GM12874 (cell line): ENCODE measurements at regions not wholly inside any gene's neighbourhood (a gene's known extent, or its start where the extent isn't known, plus 50 kb on each side); places are given as distances from the start of the nearest gene placed in this dataset.

Experiments
- TF ChIP-seq, protein P1 (sequence below): IDR thresholded peaks from 2 replicates; pipeline ENCODE4 v1.5.1; 2011; ENCODE audit warnings: low read depth, mild to moderate bottlenecking, control low read depth, low read length, moderate library complexity; ENCODE audit not compliant: insufficient read depth

DNA sequence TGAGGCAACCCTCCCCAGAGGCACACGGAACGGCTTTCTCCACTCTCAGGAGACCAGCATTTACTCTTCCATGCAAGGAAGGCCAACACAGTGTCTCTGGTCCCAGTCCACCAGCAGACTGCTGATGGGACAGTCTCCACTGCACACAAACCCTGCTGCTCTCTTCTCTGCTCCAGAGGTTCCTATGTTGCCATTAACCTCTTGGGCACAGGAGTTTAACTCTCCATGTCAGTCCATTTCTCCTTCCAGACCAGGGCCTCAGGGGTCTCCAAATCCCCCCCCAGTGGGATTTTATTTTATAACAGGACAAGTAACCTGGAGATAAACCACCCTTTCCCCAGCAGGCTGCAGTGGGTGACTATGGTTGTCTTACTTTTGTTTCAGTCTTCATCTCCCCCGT is 452.5 kb downstream of the GADD45G start:
- TF ChIP-seq, protein P1, sequence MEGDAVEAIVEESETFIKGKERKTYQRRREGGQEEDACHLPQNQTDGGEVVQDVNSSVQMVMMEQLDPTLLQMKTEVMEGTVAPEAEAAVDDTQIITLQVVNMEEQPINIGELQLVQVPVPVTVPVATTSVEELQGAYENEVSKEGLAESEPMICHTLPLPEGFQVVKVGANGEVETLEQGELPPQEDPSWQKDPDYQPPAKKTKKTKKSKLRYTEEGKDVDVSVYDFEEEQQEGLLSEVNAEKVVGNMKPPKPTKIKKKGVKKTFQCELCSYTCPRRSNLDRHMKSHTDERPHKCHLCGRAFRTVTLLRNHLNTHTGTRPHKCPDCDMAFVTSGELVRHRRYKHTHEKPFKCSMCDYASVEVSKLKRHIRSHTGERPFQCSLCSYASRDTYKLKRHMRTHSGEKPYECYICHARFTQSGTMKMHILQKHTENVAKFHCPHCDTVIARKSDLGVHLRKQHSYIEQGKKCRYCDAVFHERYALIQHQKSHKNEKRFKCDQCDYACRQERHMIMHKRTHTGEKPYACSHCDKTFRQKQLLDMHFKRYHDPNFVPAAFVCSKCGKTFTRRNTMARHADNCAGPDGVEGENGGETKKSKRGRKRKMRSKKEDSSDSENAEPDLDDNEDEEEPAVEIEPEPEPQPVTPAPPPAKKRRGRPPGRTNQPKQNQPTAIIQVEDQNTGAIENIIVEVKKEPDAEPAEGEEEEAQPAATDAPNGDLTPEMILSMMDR: no peak

DNA sequence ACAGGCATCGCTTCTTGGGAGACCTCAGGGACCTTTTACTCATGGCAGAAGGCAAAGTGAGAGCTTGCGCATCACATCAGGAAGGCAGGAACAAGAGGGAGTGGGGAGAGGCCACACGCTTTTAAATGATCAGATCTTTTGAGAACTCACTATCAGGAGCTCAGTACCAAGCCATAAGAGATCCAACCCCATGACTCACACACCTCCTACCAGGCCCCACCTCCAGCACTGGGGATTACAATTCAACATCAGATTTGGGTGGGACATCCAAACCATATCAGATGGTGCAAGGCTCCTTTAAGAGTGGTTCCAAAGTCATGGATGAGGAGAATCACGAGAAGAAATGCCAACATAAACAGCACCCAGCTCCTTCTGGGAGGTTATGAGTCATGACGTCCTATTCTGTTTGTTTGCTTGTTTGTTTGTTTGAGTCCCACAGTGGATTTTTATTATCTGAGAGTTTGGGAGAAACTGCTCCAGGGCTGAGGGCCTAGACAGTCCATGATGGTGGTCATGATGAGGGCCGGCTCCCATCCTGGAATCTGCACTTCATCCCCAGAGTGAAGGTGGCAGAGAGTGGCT is 453.5 kb downstream of the GADD45G start:
- TF ChIP-seq, protein P1: no peak

DNA sequence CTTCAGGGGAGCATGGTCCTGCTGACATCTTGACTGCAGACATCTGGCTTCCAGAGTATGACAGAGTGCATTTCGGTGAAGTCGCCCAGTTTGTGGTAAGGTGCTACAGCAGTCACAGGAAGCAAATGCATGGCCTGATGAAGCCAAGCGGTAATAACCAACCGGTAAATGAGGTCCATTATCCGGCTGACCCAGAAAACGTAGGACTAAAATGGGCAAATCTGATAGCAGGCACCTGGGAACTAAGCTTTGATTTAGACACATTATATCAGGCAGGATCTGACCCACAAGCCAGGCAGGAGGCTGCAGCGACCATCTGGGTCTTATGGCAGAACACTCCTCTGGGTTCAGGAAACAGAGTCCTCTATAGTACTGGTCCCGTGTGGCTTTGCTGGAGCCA is 454.6 kb downstream of the GADD45G start:
- TF ChIP-seq, protein P1: no peak

DNA sequence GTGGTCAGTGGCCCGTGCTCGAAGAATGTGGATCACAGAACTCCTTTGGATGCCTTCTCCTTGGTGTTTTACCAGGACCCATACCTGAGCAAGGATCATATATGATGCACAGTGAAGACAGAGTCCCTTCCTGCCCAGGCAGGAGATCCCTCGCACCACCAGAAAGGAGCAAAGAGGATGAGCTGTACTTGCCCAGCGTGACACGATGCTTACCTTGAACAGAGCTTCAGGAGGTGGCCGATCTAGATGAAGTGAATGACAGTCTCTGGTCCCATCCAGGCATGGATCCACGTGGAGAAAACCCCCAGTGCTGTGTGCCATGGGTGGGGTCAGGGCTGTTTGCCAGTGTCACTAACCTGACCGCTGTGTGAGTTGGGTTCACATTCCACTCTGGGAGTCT is 455.4 kb downstream of the GADD45G start:
- TF ChIP-seq, protein P1: no peak

DNA sequence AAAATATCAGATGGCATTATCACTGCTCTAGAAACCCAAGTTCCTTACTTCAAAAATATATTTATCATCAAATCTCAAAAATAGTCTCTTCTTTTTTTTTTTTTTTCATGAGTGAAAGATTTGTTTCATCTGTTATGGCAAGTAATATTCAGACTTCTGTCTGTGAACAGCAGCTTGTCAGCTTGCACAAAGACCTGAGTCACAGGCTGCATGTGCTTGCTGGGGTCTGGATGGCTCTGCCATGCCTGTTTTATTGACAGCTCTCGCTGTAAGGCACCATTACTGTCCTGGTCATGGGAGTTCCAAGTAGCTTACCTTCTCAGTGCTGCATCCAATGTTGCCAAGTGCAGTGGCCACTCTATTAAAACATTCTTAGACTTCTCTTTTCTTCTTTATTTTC is 456.4 kb downstream of the GADD45G start:
- TF ChIP-seq, protein P1: no peak

DNA sequence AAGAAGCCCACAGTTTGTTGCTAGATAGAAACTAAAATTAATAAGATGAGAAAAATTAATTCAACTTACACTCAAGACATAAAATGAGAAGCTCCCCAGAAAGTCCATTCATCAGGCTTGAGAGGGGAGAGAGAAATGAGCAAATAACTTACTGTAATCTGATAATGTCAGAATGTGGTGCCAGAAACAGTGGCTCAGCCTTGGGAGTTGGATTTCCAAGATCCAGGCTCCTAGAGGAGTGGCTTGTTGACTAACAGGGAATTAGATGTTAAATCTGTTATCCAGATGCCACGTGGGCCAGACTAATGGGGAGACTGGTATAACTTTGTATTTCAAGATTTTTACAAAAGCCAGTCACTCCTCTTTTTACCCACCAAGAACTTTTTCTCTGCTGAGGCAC is 458.2 kb downstream of the GADD45G start:
- TF ChIP-seq, protein P1: no peak

DNA sequence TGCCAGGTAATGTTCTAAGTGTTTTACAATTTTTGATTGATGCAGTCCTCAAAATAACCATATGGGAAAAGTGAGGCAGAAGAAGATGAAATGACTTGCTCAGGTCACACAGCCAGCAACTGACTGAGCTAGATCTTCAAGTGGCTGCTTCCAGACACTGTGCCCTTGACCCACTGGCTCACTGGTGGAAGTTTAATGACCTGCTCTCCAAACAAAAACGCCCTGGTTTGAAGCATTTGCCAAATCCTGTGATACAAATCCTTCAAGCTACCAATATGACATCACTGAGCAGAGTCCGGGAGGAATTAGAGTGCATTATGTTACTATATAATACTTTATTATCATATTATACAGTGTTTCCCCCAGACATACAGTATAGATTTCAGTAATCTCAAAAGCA is 459.4 kb downstream of the GADD45G start:
- TF ChIP-seq, protein P1: no peak
